ENCODE measurements at regions not wholly inside any gene's neighbourhood (a gene's known extent, or its start where the extent isn't known, plus 50 kb on each side); places are given as distances from the start of the nearest gene placed in this dataset.
A peak's percentile ranks its signal among the peaks of the same experiment; 100 is the strongest.

DNA sequence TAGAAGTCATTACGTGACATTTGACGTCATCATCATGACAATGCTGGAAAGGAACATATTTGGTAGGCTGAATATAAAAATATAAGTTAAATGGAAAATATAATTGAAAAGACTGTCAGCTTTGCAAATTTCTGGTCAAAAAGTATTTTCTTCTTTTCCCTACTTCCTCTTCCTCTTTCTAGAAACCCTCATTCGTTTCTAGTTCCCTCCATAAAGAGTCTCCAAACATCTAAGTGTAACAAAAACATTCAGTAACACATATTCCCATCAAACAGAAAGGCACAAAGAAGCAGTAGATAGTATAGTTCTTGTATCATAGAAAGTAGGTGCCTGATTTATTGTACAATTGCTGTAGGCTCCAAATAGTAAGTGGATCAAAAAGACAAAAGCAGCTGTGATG lies 150.8 kb upstream of the FAM83B start:
- Histone ChIP-seq H3K79me2 (ENCODE audit: control insufficient read depth, insufficient read depth, low read length) (no peaks in the 10 kb centered on the region), H2AFZ (ENCODE audit: low read depth, low read length) (no peak overlapping the region), H4K20me1 (replicated peaks; ENCODE audit: control insufficient read depth, insufficient read depth, low read length) (no peaks in the 10 kb centered on the region), H3K9ac (ENCODE audit: insufficient read depth in 1 of 2, low read depth in 2 of 2, low read length in 2 of 2) (no peak overlapping the region), H3K4me1 (replicated peaks in 1 of 2; ENCODE audit: control insufficient read depth in 2 of 2, insufficient read depth in 2 of 2, low read length in 2 of 2) (no peaks in the 10 kb centered on the region), H3K4me2 (ENCODE audit: insufficient read depth, low read length) (no peak overlapping the region), H3K27ac (ENCODE audit: extremely low read depth, low read depth, low read length) (no peak overlapping the region), H3K27me3 (ENCODE audit: control insufficient read depth in 2 of 2, insufficient read depth in 2 of 2, low read length in 2 of 2) (no peaks in the 10 kb centered on the region), H3K9me1 (ENCODE audit: control insufficient read depth, insufficient read depth, low read length) (no peaks in the 10 kb centered on the region), H3K36me3 (ENCODE audit: control insufficient read depth, insufficient read depth, low read length) (no peaks in the 10 kb centered on the region), H3K9me3 (replicated peaks; ENCODE audit: control insufficient read depth, insufficient read depth, low read depth, low read length) (no peaks in the 10 kb centered on the region), H3K4me3 (no peak overlapping the region)
- BruUV-seq (replicated peaks): no TSS peak
- in situ Hi-C loops (cut with MboI): no loop called here
- no peak for DNase-seq (ENCODE audit: extremely low read depth in 1 of 4, low spot score in 3 of 4)
- TF ChIP-seq NFATC3 (IDR thresholded peaks at IDR 0.05): no peak
- no peak for TF ChIP-seq CBFB (CRISPR knock-in tag; IDR thresholded peaks at IDR 0.05)
- intact Hi-C loops (cut with micrococcal nuclease): no loop called here
- POLR2A ChIA-PET: no interaction called here
- ATAC-seq: no peak
- no peak for FAIRE-seq
- WGBS (ENCODE audit: insufficient coverage, low coverage, missing lambda C conversion rate): 3% methylated on average over 3 of the region's 3 CpGs
- CTCF ChIA-PET (ENCODE audit: low intra/inter-chr PET ratio): no interaction called here

DNA sequence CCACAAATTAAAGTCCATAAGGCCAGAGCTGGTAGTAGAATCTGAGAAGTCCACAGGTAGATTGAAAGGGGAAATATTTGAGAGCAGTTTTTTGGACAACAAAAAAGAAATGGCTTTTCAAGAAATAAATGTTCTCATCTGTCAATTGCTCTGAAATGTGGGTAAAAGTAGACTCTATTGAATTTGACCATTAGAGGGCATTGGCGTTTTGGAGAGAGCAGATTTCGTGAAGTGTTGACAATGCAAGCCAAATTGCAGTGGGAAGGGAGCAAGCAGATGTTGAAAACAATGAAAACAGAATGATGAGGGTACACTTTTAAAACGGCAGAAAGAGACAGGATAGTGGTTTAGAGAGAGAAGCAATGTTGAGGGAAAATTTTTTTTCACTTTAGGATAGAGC lies 149.1 kb upstream of the FAM83B start:
- Histone ChIP-seq H3K4me2 (ENCODE audit: insufficient read depth, low read length) (no peak overlapping the region), H3K4me3 (no peak overlapping the region), H3K9ac (ENCODE audit: insufficient read depth in 1 of 2, low read depth in 2 of 2, low read length in 2 of 2) (no peak overlapping the region), H3K27ac (ENCODE audit: extremely low read depth, low read depth, low read length) (no peak overlapping the region), H2AFZ (ENCODE audit: low read depth, low read length) (no peak overlapping the region), H3K79me2 (ENCODE audit: control insufficient read depth, insufficient read depth, low read length) (no peaks in the 10 kb centered on the region), H3K27me3 (ENCODE audit: control insufficient read depth in 2 of 2, insufficient read depth in 2 of 2, low read length in 2 of 2) (no peaks in the 10 kb centered on the region), H3K4me1 (replicated peaks in 1 of 2; ENCODE audit: control insufficient read depth in 2 of 2, insufficient read depth in 2 of 2, low read length in 2 of 2) (no peaks in the 10 kb centered on the region), H3K9me1 (ENCODE audit: control insufficient read depth, insufficient read depth, low read length) (no peaks in the 10 kb centered on the region), H4K20me1 (replicated peaks; ENCODE audit: control insufficient read depth, insufficient read depth, low read length) (no peaks in the 10 kb centered on the region), H3K9me3 (replicated peaks; ENCODE audit: control insufficient read depth, insufficient read depth, low read depth, low read length) (no peaks in the 10 kb centered on the region), H3K36me3 (ENCODE audit: control insufficient read depth, insufficient read depth, low read length) (no peaks in the 10 kb centered on the region)
- BruUV-seq (replicated peaks): no TSS peak
- 0% methylated on average over 3 of the region's 3 CpGs for WGBS (ENCODE audit: insufficient coverage, low coverage, missing lambda C conversion rate)
- ChIA-PET POLR2A (no interaction called here), CTCF (ENCODE audit: low intra/inter-chr PET ratio) (no interaction called here)
- intact Hi-C loops (cut with micrococcal nuclease) (no loop called here), in situ Hi-C loops (cut with MboI) (no loop called here)
- TF ChIP-seq BRD9 (IDR thresholded peaks at IDR 0.05; ENCODE audit: low read depth, partially characterized antibody): no peak
- TF ChIP-seq ELK3 (CRISPR knock-in tag; IDR thresholded peaks at IDR 0.05): no peak
- TF ChIP-seq ZNF830 (CRISPR knock-in tag; IDR thresholded peaks at IDR 0.05): no peak
- 0 out of 4 replicates have a peak, but pooled peaks of 1 of the 2 experiments have one; percentile 9 for TF ChIP-seq RAD21 (CRISPR knock-in tag; conservative IDR thresholded peaks at IDR 0.05 in 1 of 2, IDR thresholded peaks at IDR 0.05 in 1 of 2)
- no peak for ATAC-seq
- no peak for FAIRE-seq
- no peak for DNase-seq (ENCODE audit: extremely low read depth in 1 of 4, low spot score in 3 of 4)
